MG63 (cell line): ENCODE measurements at regions not wholly inside any gene's neighbourhood (a gene's known extent, or its start where the extent isn't known, plus 50 kb on each side); places are given as distances from the start of the nearest gene placed in this dataset.
"Not testable (repeated sequence)": the region's sequence is repeated elsewhere in the genome, so short reads cannot be mapped to it uniquely, and the experiment has no call there.

Experiments used
- DNase-seq: peaks from one replicate; pipeline ENCODE4 v3.0.0-alpha.2; 2020
- H3K27me3 ChIP-seq: fragments of 250-450 bp; sonication (Bioruptor Pico); 2 replicates; pipeline ENCODE4 v1.5.1; 2020; ENCODE audit warnings: mild to moderate bottlenecking, moderate library complexity
- H3K36me3 ChIP-seq: fragments of 250-450 bp; sonication (Bioruptor Pico); 2 replicates; pipeline ENCODE4 v1.5.1; 2020; ENCODE audit warnings: mild to moderate bottlenecking, moderate library complexity
- H3K4me3 ChIP-seq: fragments of 250-450 bp; sonication (Bioruptor Pico); 2 replicates; pipeline ENCODE4 v1.5.1; 2020; ENCODE audit warnings: mild to moderate bottlenecking, moderate library complexity
- H3K9me3 ChIP-seq: fragments of 250-450 bp; sonication (Bioruptor Pico); 2 replicates; pipeline ENCODE4 v1.5.1; 2020; ENCODE audit warnings: mild to moderate bottlenecking, moderate library complexity

DNA sequence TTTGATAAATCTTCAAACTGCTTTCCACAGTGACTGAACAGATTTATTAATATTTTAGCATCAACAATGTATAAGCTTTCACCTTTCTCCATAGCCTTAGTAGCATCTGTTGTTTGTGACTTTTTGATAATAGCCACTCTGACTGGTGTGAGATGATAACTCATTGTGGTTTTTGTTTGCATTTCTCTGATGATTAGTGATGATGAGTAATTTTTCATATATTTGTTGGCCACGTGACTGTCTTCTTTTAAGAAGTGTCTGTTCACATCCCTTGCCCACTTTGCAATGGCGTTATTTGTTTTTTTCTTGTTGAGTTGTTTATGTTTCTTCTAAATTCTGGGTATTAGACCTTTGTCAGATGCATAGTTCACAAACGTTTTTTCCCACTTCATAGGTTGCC is 952.9 kb downstream of the TRIB2 start:
- no peaks in the 10 kb centered on the region for H3K36me3 ChIP-seq
- no peaks in the 10 kb centered on the region for H3K27me3 ChIP-seq
- no peak overlapping the region for H3K4me3 ChIP-seq
- no peaks in the 10 kb centered on the region; the same call in 1 of the 2 replicates for H3K9me3 ChIP-seq
- DNase-seq, result no peak

DNA sequence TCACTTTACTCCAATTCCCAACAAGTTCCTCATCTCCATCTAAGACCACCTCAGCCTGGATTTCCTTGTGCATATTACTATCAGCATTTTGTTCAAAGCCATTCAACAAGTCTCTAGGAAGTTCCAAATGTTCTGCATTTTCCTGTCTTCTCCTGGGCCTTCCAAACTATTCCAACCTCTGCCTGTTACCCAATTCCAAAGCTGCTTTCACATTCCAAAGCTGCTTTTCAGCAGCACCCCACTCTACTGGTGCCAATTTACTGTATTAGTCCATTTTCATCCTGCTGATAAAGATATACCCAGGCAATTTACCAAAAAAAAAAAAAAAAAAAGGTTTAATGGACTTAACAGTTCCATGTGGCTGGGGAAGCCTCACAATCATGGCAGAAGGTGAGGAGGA is 957.1 kb downstream of the TRIB2 start:
- not testable (repeated sequence) for H3K9me3 ChIP-seq, H3K27me3 ChIP-seq, H3K4me3 ChIP-seq, DNase-seq, H3K36me3 ChIP-seq

DNA sequence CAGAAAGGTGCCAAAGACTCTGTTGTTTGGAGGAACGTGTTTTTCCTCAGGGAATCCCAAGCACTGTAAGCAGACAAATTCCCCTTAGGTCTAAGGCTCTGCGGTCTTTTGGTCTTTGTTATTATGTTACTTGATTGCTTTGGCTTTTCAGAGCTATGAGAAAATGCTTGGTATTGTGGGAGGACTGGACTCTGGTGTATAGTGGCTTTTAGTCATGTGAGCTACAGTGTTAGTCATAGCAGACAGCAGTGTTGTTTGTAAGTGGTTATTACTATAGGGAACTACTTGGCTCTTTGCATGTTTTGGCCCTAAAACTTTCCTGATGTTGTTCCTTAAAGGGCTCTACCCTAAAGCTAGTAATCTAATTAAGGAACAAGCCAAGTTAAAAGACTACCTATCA is 956.2 kb upstream of the LRATD1 start:
- Histone ChIP-seq H3K36me3 (no peaks in the 10 kb centered on the region), H3K9me3 (no peaks in the 10 kb centered on the region), H3K27me3 (no peaks in the 10 kb centered on the region), H3K4me3 (no peak overlapping the region)
- DNase-seq, result no peak

DNA sequence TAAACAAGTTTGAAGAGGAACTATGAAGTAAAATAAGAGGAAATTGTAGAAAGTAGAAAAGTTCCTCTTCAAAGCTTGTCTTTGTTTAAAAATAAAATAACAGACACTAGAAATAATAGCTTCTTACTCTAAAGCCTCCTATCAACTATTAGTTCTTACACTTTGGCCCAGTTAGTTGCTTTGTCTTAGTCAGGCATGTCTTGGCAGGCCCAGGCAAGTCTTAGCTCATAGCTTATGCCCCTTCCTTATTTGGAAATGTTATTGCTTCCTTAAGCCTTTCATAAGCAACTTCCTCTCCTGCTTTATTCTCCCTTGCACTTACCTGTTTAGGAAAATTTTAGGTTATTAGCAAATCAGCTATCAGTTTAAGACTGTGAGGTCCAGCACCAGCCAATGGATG is 950.6 kb upstream of the LRATD1 start:
- peak; percentile 35 for DNase-seq
- Histone ChIP-seq H3K9me3 (peaks cover 11% of the 10 kb centered on the region), H3K4me3 (no peak overlapping the region), H3K36me3 (no peaks in the 10 kb centered on the region), H3K27me3 (no peaks in the 10 kb centered on the region)

DNA sequence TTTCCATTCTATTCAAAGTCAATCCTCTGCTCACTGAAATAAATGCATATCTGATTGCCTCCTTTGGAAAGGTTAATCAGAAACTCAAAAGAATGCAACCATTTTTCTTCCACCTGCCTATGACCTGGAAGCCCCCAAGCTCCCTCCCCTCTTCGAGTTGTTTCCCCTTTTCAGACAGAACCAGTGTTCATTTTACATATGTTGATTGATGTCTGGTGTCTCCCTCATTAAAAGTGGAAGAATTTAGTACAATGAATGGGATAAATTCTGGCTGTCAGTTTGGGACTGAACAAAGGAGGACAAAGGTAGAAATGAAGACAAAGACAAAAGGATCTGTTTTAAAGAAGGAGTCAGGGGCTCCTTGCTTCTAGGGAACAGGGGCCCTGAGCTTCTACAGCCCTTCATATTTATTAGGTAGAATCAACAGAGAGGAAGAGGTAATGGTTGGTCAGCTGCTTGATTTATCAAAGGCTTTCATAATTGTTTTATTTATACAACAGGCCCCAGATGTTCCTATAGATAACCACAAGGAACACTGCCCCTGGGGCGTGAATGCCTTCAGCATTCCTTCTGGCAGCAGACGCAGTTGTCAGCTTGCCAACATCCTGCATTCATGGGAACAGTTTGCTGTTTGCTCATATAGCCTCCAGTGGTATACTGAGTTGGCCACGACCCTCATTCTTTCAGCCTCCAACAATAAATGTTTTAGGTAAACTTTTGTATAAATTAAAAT is 949.8 kb upstream of the LRATD1 start:
- no peaks in the 10 kb centered on the region for H3K36me3 ChIP-seq
- peak; percentile 35 for DNase-seq

DNA sequence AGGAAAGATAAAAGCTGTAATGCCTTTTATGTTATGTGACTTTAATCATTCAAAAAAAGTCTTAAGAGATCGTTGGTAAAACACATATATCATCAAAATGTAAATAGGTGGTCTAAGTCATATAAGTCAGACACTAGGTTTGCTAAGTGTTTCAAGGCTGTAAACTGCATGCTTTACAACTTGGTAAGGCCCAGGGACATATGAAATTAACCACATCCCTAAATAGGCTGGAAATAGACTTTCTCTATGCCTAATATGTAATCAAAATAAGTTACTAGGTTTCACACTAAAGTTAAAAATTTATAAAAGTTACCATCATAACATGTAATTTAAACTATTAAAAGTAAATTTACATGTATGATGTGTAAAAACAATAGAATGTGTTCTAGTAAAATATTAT is 946.3 kb upstream of the LRATD1 start:
- peaks cover 20% of the 10 kb centered on the region for H3K9me3 ChIP-seq
- H3K4me3 ChIP-seq, result no peak overlapping the region
- DNase-seq, result no peak
- no peaks in the 10 kb centered on the region for H3K36me3 ChIP-seq
- no peaks in the 10 kb centered on the region for H3K27me3 ChIP-seq

More for the DNA sequence above, 949.8 kb upstream of the LRATD1 start:
- H3K4me3 ChIP-seq, result no peak overlapping the region
- peaks cover 15% of the 10 kb centered on the region for H3K9me3 ChIP-seq
- H3K27me3 ChIP-seq, result no peaks in the 10 kb centered on the region

DNA sequence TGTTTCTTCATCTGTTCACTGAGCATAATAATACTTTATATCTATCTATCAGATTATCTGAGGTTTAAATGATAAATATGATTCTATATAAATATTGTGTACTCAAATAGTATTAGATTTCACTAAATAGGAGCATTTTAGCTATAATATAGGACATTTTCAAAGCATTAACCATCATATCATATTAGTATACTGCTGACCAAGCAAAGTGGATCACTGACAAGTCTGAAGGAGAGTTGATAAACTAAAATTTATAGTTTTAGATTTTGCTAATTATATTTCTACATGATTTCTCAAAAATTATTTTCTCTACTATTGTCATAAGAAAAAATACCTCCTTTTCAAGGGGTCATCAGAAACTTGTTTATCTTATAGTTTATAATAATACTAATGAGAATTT is 937.8 kb upstream of the LRATD1 start:
- Histone ChIP-seq H3K27me3 (no peaks in the 10 kb centered on the region), H3K4me3 (no peak overlapping the region), H3K36me3 (no peaks in the 10 kb centered on the region), H3K9me3 (no peaks in the 10 kb centered on the region)
- DNase-seq, result no peak

DNA sequence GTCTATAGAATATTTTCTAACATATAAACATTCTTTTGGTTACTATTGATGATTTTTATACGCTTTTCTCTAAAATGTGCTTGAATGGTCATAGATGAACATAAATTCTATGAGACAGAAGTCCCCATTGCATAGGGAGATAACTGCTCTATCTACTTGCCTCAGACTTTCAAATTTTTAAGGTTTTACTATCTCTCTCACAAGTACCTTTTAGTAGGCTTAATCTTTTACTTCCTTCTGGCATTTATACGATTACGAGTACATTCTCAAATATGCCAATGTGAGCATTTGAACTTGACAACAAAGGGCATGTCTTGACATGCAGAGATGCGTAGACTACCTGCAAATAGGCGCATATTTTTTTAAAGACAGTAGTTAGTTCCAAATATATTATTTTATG is 935.9 kb upstream of the LRATD1 start:
- DNase-seq, result no peak
- Histone ChIP-seq H3K9me3 (no peaks in the 10 kb centered on the region), H3K4me3 (no peak overlapping the region), H3K36me3 (no peaks in the 10 kb centered on the region), H3K27me3 (no peaks in the 10 kb centered on the region)

DNA sequence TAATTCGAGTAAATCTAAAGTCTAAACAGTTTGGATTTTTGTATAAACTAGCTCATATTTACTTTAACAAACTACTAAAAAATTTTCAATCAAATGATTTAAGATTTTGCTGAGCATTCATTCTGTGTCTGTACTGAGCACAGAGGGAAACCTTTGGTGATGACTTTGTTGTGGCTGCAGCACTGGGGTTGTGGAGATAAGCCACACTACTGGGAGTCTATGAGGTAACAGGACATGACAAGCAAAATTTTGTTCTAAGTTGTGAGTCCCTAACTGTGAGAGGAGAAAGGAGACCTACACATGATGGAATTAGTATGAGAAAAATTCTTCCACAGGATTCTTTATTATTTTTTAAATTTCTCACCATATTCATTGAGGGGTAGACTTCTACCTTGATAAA is 933.7 kb upstream of the LRATD1 start:
- Histone ChIP-seq H3K9me3 (no peaks in the 10 kb centered on the region), H3K4me3 (no peak overlapping the region), H3K27me3 (no peaks in the 10 kb centered on the region), H3K36me3 (no peaks in the 10 kb centered on the region)
- DNase-seq, result no peak

DNA sequence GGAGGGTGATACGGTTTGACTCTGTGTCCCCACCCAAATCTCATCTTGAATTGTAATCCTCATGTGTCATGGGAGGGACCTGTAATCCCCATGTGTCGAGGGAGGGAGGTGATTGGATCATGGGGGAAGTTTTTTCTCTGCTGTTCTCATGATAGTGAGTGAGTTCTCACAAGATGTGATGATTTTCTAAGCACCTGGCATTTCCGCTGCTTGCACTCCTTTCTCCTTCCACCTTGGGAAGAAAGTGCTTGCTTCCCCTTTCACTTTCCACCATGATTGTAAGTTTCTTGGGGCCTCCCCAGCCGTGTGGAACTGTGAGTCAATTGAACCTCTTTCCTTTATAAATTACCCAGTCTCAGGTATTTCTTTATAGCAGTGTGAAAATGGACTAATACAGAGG is 932.6 kb upstream of the LRATD1 start:
- H3K4me3 ChIP-seq, DNase-seq, H3K9me3 ChIP-seq, H3K36me3 ChIP-seq, H3K27me3 ChIP-seq: not testable (repeated sequence)

DNA sequence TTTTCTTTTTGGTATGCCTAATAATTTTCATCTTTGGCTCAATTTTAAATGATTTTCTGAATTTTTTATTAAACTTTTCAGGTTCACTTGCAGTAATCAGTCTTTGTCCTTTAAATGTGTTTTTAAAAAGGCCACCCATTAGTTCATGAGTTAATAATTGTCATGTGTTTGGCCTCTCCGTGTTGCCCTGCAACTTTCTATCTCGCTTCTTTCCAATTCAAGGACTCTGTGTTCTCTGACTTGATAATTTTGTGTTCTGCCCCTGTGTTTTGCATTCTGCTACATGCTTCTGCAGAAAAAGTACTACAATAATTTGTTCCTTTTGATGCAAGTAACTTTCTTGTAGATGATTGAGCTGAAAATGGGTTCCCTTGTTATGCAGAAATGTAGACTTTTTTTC is 921.4 kb upstream of the LRATD1 start:
- Histone ChIP-seq H3K9me3 (no peaks in the 10 kb centered on the region), H3K4me3 (no peak overlapping the region), H3K36me3 (no peaks in the 10 kb centered on the region), H3K27me3 (no peaks in the 10 kb centered on the region)
- no peak for DNase-seq

DNA sequence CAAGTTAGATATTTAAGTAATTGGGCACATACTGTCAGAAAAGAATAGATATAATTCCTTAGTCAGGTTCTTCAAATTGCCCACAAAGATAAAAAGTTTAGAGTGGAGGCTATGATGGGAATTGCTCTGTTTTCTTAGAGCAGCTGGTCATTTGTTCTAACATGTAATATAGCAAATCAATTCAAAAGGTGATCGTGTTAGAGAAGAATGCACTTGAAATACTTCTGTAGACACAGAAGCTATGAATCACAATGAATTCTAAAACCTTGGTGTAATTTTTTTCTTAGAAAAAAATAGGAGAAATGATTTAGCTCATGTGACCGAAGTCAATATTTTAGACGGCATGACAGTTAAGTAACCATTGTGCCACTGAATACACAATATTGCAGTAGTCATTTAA is 918.1 kb upstream of the LRATD1 start:
- H3K36me3 ChIP-seq, result no peaks in the 10 kb centered on the region
- no peaks in the 10 kb centered on the region for H3K9me3 ChIP-seq
- H3K4me3 ChIP-seq, result no peak overlapping the region
- no peaks in the 10 kb centered on the region for H3K27me3 ChIP-seq
- DNase-seq, result no peak

DNA sequence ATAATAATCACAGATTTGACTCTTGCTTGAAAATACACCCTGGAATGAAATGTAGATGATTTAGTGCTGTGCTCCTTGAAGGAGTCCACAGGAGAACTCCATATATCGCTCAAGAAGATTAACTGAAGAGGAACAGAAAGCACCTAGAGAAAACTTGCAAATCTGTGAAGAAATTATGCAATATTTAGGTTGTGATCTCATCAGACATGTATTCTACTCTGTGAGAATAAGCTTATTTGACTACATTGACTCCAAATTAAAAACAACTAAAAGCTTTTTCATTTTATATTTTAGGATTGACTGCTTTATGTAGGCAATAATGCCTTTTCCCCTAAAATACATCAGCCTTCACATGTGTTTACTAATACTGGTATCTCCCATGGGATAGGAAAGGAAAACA is 906.6 kb upstream of the LRATD1 start:
- DNase-seq, result no peak
- no peaks in the 10 kb centered on the region for H3K27me3 ChIP-seq
- H3K36me3 ChIP-seq, result no peaks in the 10 kb centered on the region
- no peaks in the 10 kb centered on the region for H3K9me3 ChIP-seq
- no peak overlapping the region for H3K4me3 ChIP-seq

DNA sequence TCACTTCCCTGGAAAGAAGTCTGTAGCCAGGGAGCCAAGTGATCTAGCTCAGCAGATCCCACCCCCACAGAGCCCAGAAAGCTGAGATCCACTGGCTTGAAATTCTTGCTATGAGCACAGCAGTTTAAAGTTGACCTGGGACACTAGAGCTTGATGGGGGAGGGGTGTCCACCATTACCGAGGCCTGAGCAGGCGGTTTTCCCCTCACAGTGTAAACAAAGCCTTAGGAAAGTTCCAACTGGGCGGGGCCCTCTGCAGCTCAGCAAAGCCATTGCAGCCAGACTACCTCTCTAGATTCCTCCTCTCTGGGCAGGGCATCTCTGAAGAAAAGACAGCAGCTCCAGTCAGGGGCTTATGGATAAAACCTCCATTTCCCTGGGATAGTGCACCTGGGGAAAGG is 887.2 kb upstream of the LRATD1 start:
- H3K27me3 ChIP-seq, result no peaks in the 10 kb centered on the region
- H3K36me3 ChIP-seq, result no peaks in the 10 kb centered on the region
- no peaks in the 10 kb centered on the region for H3K9me3 ChIP-seq
- H3K4me3 ChIP-seq, result no peak overlapping the region
- no peak for DNase-seq

DNA sequence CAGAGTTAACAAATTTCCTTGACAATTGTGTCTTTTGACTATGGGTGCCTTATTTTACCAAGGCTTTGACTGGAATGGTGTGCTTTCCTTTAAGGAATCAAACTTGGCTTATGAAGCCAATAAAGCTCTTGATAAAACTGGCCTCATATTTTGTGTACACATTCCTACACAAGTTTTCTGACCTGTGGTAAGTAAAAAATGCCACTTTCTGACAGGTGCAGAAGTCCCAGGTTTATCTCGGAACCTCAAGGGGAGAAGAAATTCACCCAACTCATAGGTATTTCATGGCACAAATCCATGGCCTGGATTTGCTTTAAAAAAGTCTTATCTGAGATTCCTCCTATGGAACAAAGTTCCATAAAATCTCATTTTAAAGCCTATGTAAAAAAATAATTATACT is 880.6 kb upstream of the LRATD1 start:
- Histone ChIP-seq H3K36me3 (no peaks in the 10 kb centered on the region), H3K27me3 (no peaks in the 10 kb centered on the region), H3K4me3 (no peak overlapping the region), H3K9me3 (no peaks in the 10 kb centered on the region)
- no peak for DNase-seq

DNA sequence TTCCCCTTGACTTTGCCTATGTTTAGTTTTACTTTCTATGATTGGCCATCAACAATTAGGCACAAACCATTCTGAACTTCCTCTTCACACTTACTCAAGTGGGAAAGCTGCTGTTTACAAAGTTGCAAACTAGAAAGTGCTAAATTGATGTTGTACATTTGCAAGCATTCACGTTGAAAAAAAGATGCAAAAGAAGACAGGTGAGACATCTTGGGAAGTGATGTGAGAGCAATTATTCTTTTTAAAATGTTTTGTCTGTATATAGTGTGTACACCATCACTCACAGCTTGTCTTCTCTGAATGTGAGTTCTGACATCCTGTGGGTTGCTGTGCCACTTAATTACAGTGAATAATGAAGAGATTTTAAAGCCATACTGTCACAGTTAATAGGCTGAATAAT is 874.1 kb upstream of the LRATD1 start:
- no peaks in the 10 kb centered on the region for H3K9me3 ChIP-seq
- H3K4me3 ChIP-seq, result no peak overlapping the region
- DNase-seq, result no peak
- no peaks in the 10 kb centered on the region for H3K27me3 ChIP-seq
- no peaks in the 10 kb centered on the region for H3K36me3 ChIP-seq

DNA sequence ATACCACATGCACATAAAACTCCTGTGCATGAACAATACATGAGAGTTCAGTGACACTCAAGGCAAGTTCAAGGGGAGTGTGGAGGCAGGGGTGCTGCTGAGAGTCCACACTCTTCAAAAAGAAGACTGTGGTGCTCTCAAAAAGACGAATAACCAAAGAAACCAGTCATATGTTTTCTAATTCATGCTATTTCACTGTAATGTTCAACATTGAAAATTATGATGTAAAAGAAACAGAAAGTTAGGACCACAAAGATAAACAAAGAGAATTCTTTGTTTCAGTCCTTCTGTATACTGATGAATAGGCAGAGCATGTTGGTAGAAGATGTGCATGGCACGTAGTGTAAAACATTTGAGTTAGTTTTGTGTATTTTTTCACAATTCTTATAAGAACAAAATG is 864.2 kb upstream of the LRATD1 start:
- Histone ChIP-seq H3K4me3 (no peak overlapping the region), H3K27me3 (no peaks in the 10 kb centered on the region), H3K36me3 (no peaks in the 10 kb centered on the region), H3K9me3 (no peaks in the 10 kb centered on the region)
- DNase-seq, result no peak

DNA sequence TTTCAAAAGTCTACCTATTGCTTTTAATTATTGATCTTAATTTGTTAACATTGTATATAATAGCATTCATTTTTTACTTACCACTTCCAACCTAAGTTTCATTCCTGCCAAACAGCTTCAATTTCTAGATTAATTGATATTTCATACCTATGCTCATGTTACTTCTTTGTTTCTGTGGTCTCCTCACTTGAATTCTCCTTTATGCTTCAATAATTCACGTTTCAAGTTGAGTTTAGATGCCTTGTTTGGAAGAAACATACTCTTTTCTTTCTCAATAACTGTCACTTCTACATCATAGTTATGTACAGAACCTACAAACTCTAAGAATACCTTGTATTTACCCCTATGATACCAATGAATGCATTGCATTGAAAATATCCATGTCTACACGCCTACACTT is 862.2 kb upstream of the LRATD1 start:
- no peak overlapping the region for H3K4me3 ChIP-seq
- DNase-seq, result no peak
- H3K27me3 ChIP-seq, result no peaks in the 10 kb centered on the region
- no peaks in the 10 kb centered on the region for H3K9me3 ChIP-seq
- no peaks in the 10 kb centered on the region; the same call in 1 of the 2 replicates for H3K36me3 ChIP-seq

DNA sequence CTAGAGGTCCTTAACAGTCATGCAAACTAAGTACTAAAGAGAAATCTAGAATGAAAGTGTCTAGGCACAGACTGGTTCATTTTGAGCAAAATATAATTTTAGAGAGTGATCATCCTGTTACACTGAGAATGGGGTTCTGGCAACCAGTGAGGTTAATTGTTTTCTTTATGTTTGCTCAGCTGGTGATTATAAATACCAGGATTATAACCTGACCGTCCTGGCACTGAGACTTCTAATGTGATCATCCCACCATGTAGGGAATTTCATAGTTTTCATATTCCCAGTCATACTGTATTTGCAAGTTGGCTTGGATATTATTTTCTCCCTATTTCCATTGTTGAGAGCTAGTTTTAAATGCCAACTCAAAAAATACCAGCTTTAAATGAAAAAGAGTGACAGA is 852.5 kb upstream of the LRATD1 start:
- no peaks in the 10 kb centered on the region for H3K27me3 ChIP-seq
- no peaks in the 10 kb centered on the region for H3K9me3 ChIP-seq
- no peaks in the 10 kb centered on the region; the same call in 1 of the 2 replicates for H3K36me3 ChIP-seq
- no peak overlapping the region for H3K4me3 ChIP-seq
- no peak for DNase-seq
